Mammary epithelial cell (primary cell): ENCODE measurements at regions not wholly inside any gene's neighbourhood (a gene's known extent, or its start where the extent isn't known, plus 50 kb on each side); places are given as distances from the start of the nearest gene placed in this dataset.

Source experiments
- EZH2 ChIP-seq: IDR thresholded peaks from 2 replicates; pipeline ENCODE4 v1.6.1; 2012; ENCODE audit warnings: low read length, inconsistent platforms, borderline replicate concordance
- TF ChIP-seq, protein P1 (sequence below), 2 donors: IDR thresholded peaks in 1 of 2; conservative IDR thresholded peaks in 1 of 2; 2 replicates each; pipeline ENCODE4 v1.5.1; 2011 to 2012; ENCODE audit warnings: inconsistent platforms in 2 of 2, low read length in 2 of 2, mild to moderate bottlenecking in 2 of 2, control low read depth in 1 of 2, low read depth in 1 of 2; ENCODE audit not compliant: insufficient read depth in 1 of 2; ENCODE audit errors: extremely low read depth in 1 of 2

DNA sequence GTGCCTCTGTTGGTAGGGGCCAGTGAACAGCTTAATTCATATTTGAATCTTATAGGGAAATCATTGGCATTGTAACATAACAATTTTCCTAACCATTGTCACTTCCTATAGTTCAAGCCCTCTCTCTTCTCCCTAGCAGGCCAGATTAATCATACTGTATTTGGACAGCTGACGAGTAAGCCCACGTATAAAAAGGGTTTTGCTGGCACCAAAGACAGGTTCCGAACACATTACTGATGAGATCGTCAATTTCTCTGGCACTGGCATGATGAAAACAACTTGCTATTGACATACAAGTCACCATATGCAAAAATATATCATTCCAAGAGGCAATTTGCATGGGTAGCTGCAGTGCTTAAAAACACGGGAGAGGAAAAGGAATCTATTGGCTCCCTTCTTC, 891.1 kb upstream of the AUTS2 start:
- TF ChIP-seq, protein P1, sequence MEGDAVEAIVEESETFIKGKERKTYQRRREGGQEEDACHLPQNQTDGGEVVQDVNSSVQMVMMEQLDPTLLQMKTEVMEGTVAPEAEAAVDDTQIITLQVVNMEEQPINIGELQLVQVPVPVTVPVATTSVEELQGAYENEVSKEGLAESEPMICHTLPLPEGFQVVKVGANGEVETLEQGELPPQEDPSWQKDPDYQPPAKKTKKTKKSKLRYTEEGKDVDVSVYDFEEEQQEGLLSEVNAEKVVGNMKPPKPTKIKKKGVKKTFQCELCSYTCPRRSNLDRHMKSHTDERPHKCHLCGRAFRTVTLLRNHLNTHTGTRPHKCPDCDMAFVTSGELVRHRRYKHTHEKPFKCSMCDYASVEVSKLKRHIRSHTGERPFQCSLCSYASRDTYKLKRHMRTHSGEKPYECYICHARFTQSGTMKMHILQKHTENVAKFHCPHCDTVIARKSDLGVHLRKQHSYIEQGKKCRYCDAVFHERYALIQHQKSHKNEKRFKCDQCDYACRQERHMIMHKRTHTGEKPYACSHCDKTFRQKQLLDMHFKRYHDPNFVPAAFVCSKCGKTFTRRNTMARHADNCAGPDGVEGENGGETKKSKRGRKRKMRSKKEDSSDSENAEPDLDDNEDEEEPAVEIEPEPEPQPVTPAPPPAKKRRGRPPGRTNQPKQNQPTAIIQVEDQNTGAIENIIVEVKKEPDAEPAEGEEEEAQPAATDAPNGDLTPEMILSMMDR (conservative IDR thresholded peaks at IDR 0.05 in 1 of 2, IDR thresholded peaks at IDR 0.05 in 1 of 2; ENCODE audit: extremely low read depth in 1 of 2, insufficient read depth in 1 of 2, low read depth in 1 of 2, low read length in 2 of 2): no peak
- no peak for TF ChIP-seq EZH2
